Sigmoid colon (tissue), 4 donors: ENCODE measurements at regions not wholly inside any gene's neighbourhood (a gene's known extent, or its start where the extent isn't known, plus 50 kb on each side); places are given as distances from the start of the nearest gene placed in this dataset.

Experiments used
- EP300 ChIP-seq, 4 donors: sonication (generic); formaldehyde crosslinking; IDR thresholded peaks; one replicate each; pipeline ENCODE4 v1.6.1; 2017; ENCODE audit warnings: antibody characterized with exemption in 4 of 4
- POLR2A ChIP-seq, 2 donors: fragments of 450-650 bp; IDR thresholded peaks; one replicate each; pipeline ENCODE4 v1.6.1; 2016; ENCODE audit warnings: antibody characterized with exemption in 2 of 2, mild to moderate bottlenecking in 2 of 2, moderate library complexity in 2 of 2
- TF ChIP-seq, protein P1 (sequence below), 4 experiments: fragments of 450-650 bp in 3 of 4; fragments of 200-600 bp in 1 of 4; IDR thresholded peaks; one replicate each; pipeline ENCODE4 v1.5.1; 2016 to 2019; ENCODE audit warnings: antibody characterized with exemption in 4 of 4, mild to moderate bottlenecking in 3 of 4, moderate library complexity in 2 of 4

- TF ChIP-seq, protein P1, sequence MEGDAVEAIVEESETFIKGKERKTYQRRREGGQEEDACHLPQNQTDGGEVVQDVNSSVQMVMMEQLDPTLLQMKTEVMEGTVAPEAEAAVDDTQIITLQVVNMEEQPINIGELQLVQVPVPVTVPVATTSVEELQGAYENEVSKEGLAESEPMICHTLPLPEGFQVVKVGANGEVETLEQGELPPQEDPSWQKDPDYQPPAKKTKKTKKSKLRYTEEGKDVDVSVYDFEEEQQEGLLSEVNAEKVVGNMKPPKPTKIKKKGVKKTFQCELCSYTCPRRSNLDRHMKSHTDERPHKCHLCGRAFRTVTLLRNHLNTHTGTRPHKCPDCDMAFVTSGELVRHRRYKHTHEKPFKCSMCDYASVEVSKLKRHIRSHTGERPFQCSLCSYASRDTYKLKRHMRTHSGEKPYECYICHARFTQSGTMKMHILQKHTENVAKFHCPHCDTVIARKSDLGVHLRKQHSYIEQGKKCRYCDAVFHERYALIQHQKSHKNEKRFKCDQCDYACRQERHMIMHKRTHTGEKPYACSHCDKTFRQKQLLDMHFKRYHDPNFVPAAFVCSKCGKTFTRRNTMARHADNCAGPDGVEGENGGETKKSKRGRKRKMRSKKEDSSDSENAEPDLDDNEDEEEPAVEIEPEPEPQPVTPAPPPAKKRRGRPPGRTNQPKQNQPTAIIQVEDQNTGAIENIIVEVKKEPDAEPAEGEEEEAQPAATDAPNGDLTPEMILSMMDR (IDR thresholded peaks at IDR 0.05), result no peak
- TF ChIP-seq POLR2A (IDR thresholded peaks at IDR 0.05) (no peak), EP300 (IDR thresholded peaks at IDR 0.05) (no peak)
Measured at GRCh38 chrX:124518885-124519284, 172.5 kb downstream of the SH2D1A start.
